ENCODE measurements at regions not wholly inside any gene's neighbourhood (a gene's known extent, or its start where the extent isn't known, plus 50 kb on each side); places are given as distances from the start of the nearest gene placed in this dataset.

DNA sequence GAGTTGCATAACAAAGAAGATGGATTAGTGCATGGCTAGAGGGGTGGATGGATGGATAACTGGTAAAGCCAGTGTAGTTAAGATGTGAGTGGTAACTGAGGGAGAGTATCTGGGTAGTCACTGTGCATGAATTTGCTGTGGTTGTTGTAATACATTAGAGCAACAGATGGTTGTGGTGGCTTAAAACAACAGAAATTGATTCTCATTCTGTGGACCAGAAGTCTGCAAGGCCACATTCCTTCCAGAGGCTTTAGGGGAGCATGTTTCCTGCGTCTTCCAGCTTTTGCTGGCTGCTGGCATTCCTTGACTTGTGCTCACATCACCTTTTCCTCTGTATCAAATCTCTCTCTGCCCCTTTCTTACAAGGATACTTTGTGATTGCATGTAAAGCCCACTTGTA is 155.4 kb downstream of the ASB1 start:
- DNase-seq (ENCODE audit: low spot score) = peak; percentile 41

GRCh38 chr2:238584617-238585016 is 157.9 kb downstream of the ASB1 start:
- DNase-seq (ENCODE audit: low spot score) = no peak

GRCh38 chr2:238585836-238586821 is 159.4 kb downstream of the ASB1 start:
- DNase-seq (ENCODE audit: low spot score) = peak; percentile 48

- DNase-seq (ENCODE audit: low spot score) = no peak
Observed at GRCh38 chr2:238586931-238587775, 160.4 kb downstream of the ASB1 start.

DNA sequence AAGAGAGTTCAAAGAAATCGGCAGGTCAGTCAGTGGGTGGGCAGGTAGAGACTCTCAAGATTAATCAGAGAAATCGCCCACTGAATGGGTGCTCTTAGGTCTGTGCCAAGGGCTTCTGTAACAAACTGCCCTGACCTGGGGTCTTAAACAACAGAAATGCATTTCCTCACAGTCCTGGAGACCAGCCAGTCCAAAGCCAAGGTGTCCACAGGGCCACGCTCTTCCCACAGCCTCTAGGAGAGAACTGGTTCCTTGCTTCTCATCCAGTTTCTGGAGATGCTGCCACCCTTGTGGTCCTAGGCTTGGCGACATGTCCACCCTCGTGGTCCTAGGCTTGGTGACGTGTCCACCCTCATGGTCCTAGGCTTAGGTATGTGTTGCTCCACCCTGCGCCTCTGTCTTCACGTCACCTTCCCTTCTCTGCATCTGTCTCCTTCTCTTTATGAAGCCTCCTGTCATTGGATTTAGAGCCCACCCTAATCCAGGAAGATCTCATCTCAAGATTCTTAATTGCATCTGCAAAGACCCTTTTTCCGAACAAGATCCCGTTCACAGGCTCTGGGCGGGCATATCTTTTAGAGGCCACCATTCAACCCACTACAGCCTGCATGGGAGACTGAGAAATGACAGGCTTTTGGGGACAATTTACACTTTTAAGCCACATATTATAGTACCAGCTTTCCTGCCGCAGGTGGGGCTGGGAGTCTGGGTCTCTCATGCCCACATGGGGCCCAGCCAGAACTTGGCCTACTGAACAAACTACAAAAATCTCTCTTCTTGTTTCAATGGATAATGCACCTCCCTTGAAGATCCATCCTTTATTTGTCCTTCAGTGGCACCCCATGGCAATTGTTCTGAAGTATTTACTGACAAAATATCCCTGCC is 161.3 kb downstream of the ASB1 start:
- no peak for DNase-seq (ENCODE audit: low spot score)

- no peak for DNase-seq (ENCODE audit: low spot score)
Observed at GRCh38 chr2:238589591-238590460, 163.1 kb downstream of the ASB1 start.

DNA sequence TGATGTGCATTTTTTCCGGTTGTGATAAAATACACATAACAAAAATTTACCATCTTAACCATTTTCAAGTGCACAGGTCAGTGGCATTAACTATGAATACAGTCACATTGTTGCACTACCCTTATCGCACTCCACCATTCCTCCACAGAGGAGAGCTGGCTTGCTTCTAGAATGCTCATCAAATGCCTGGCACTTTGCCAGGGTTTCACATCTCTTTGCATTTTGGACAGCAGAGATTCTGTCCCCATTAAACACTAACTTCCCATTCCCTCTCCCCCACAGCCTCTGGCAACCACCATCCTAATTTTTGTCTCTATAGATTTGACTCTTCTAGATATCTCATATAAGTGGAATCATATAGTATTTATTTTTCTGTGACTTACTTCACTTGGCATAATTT is 165.0 kb downstream of the ASB1 start:
- DNase-seq (ENCODE audit: low spot score) = no peak

DNA sequence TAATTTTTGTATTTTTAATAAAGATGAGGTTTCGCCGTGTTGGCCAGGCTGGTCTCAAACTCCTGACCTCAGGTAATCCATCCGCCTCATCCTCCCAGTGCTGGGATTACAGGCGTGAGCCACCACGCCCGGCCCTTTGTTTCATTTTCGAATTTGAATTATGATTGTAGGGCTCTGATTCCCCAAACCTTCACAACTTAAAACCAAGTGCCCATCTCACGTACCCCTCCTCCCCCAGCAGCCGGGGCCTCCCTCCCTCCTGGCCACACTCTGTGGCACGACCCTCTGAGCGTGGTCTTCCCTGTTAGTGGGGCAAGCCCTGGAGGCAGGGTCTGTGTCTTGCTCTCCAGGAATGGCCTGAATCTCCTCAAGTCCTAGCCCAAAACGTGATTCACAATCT is 166.5 kb downstream of the ASB1 start:
- no peak for DNase-seq (ENCODE audit: low spot score)

DNA sequence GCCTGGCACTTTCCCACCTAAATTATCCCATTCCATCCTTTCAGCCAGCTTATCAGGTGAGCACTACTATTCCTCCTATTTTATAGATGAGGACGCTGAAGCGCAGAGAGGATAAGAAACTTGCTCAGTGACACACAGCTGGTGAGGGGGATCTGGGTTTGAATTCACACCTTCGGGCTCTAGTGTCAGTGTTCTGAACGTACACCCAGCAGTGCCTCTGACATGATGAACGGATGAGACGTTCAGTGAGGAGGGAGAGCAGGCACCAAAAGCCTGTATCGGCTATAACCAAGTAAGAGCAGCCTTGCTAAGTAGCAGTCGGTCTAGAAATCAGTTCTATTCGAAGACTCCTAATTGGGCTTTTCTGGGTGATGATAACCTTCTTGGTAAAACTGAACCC is 167.0 kb downstream of the ASB1 start:
- DNase-seq (ENCODE audit: low spot score) = no peak

GRCh38 chr2:238594796-238595749 is 168.3 kb downstream of the ASB1 start:
- no peak for DNase-seq (ENCODE audit: low spot score)

- no peak for DNase-seq (ENCODE audit: low spot score)
Observed at GRCh38 chr2:238595750-238596570, 169.2 kb downstream of the ASB1 start.

DNA sequence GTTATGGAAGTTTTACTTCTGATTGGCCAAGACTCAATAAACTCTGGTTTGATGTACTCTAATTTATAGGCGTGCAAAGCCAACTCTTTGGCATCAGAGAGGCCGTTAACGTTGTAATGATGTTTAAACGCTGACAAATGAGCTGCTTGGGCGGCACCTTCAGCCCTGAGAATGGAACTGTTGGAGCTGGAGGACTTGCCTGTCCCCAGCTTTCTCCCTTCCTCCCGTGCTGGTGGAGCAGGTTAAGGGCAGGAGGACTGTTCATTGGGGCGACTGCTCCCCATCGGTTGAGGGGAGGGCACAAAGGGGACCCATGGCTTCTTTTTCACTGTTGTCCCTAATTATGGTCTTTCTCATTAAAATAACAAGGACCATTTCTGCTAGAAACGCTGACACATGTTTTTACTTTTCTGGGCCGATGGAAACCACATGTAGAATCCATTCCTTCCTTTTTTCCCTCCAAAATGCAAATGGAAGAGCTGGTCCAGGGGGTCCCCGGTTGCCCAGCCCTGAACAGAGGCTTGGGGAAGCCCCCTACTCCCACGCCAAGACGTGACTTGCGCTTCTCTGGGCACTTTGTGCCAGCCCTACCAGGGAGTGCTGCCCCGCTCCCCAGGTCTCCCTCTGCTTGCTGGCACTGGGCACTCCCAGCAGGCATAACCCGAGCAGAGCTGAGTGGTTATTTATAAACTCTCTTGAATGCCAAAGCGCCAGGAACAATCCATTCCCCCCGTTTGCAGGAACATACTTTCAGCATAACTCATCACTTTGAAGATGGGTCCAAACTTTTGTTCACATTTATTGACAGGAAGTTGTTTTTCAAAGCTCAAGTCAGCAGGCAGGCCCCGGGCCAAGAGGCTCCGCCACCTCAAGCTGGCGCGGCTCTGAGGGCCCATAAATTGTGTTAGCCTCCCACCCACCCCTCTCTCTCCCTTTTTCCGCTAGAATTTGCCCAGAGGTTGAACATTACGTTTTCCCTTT is 170.1 kb downstream of the ASB1 start:
- DNase-seq (ENCODE audit: low spot score) = peak; percentile 95

GRCh38 chr2:238597638-238598528 is 171.2 kb downstream of the ASB1 start:
- no peak for DNase-seq (ENCODE audit: low spot score)

GRCh38 chr2:238598802-238599530 is 172.2 kb downstream of the ASB1 start:
- no peak for DNase-seq (ENCODE audit: low spot score)

GRCh38 chr2:238599549-238600505 is 173.1 kb downstream of the ASB1 start:
- DNase-seq (ENCODE audit: low spot score) = no peak

All from AG08395 (cell line).